ENCODE measurements at regions not wholly inside any gene's neighbourhood (a gene's known extent, or its start where the extent isn't known, plus 50 kb on each side); places are given as distances from the start of the nearest gene placed in this dataset.

- DNase-seq (ENCODE audit: low read depth): no peak
Measured at GRCh38 chr17:83178533-83179304, 99.3 kb downstream of the METRNL start.

- DNase-seq (ENCODE audit: low read depth): no peak
Measured at GRCh38 chr17:83179374-83179773, 100.0 kb downstream of the METRNL start.

- no peak for DNase-seq (ENCODE audit: low read depth)
Measured at GRCh38 chr17:83179811-83180210, 100.4 kb downstream of the METRNL start.

DNA sequence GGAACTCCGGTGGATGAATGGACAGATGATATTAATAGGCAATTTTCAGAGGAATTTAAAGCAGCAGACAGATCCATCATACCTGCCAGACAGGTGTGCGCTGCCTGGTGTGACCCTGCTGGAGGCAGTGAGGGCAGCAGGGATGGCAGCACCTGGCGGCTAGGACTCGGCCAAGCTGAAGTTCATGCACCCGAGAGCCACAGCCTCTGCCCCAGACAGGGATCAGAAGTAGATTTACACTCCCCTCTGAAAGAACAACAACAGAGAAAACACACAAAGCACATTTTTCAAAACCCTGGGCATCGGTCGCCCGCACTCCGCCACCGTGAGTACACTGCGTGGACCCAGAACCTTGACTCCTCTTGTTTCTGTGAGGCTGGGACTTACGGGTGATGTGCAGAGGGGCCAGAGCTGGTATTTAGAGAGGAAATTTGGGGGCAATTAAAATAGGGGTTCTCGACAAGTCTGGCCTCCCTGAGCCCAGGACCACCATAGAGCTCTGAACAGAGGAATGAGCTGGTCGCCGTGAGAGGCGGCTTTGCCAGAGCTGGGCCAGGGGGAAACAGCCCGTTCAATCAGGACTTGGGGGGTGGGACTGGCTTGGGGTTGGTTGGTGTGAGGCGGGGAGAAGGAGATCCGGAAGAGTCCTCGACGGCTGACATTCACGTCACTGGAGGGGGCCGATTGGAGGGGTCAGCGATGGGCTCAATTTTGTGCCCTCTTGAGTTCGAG is 101.0 kb downstream of the METRNL start:
- DNase-seq (ENCODE audit: low read depth): no peak

DNA sequence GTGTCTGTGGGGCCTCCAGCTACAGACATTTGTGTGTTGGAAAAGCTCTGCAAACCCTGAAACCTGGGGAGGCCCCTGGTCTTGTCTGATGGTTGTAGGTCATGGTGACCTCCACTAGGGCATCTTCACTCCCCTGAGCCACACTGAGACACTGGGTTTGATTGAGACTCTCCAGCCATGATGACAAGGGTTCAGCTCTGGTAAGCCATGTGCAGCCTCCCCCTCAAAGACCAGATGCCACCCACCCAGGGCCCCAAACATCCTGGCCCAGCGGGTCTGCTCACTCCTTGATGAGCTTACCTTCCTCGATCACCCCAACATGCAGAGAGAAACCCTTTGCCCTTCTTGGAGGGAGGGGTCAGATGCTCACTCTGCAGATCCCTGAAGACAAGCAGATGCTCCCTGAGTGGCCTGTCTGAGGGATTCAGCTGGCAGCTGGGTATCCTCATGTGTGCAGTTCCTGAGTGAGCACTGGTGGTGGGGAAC is 101.6 kb downstream of the METRNL start:
- DNase-seq (ENCODE audit: low read depth): no peak

DNA sequence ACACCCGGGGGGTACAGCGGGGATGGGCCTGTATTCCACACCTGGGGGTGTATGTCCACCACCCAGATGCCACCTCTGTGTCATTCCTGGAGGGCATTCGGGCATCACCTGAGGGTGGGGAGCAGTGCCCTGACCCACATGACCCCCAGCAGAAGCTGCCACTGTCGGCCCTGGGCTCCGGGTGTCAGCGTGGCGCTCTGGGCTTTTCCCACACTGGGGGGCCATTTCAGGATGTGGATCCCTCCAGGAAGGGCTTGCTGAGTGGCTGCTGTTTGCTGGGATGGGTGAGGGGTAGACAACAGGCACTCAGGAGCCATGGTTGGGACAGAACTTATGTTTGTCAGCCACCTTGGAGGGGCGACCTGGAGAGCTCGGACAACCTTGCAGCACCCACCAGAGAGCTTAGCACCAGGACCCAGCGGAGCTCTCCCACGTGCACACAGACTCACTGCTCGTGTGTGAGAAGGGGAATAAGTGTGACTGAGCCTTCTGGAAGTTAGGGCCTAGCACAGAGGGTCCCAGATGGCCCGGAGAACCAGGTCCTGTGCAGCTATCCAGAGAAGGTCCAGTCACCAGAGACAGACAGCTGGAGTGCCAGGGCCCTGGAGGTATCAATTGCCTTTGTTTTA is 102.7 kb downstream of the METRNL start:
- no peak for DNase-seq (ENCODE audit: low read depth)

GRCh38 chr17:83182620-83183101 is 103.3 kb downstream of the METRNL start:
- DNase-seq (ENCODE audit: low read depth): no peak

DNA sequence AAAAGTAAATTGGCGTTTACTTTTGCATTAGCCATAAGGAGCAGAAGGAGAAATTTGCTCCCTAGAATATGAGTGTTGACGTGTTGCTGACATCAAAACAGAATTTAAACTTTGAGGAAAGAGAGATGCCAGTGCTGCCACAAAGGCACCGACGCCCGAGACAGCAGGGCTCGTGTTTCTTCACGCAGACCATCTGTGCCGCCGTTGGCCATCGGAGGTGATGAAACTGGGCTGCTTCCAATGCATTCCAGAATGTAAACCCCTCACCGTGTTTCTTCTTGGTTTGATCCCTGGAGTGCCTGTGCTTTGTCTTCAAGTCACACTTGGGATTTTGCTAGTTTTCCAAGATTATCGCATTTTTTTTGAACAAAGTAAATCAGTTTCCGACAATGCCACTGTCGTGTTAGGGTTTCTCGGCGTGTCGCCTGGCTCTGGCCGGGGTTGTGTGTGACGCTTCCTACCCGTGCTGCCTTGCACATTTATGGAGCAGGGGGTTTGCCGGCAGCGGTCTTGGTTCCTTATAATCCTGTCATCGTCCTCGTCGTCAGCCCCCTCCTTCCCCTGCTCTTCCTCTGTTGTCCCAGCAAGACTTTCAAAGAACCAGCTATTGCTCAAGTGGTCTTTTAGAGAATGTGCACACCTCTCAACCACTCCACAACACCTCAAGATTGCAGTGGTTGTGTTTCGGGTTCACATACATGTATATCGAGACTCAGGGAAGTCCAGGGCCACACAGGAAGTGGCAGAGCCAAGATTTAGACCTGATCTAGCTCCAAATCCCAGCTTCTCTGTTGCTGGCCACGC is 103.9 kb downstream of the METRNL start:
- DNase-seq (ENCODE audit: low read depth): no peak

GRCh38 chr17:83183951-83184506 is 104.6 kb downstream of the METRNL start:
- DNase-seq (ENCODE audit: low read depth): no peak

DNA sequence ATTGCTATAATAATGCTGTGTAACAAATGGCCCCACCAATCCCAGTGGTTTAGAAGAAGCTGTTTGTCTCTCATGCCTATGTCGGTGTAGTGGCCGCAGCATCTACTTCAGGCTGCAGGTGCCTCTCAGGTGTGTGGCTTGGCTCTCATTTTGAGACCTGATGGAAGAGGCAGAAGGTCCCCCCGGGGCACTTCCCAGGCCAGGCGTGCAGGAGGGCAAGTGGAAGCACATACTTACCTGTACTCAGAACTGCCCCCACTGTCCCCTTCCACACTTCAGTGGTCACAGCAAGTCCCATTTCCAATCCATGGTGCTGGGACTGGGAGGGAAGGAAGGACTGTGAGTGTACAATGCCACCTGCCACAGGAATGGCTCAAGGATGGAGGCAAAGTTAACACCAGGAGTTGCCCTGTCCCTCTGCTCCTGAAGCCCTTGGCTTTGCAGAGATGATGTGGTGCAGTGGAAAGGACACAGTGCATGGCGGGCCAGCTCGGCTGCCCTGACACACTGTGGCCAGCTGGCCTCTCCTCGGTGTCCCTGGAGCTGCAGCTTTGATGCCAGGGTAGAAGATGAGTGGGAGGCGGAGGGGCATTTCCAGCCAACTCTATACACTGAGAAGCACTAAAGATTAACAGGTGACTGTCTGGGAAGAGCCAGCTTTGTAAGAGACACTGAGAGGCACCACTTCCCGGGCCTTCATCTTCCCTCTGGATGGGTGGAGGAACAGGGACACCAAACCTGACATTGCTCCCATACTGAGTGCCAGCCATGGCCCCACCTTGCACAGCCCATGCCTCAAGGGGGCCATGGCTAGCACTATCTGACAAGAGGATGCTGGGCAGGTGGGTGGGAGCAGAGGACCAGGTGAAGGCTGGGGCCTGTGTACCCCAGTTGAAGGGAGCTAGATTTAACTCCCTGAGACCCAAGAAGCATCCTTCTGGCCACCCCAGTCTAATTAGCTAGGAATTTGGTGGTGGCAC is 105.9 kb downstream of the METRNL start:
- no peak for DNase-seq (ENCODE audit: low read depth)

DNA sequence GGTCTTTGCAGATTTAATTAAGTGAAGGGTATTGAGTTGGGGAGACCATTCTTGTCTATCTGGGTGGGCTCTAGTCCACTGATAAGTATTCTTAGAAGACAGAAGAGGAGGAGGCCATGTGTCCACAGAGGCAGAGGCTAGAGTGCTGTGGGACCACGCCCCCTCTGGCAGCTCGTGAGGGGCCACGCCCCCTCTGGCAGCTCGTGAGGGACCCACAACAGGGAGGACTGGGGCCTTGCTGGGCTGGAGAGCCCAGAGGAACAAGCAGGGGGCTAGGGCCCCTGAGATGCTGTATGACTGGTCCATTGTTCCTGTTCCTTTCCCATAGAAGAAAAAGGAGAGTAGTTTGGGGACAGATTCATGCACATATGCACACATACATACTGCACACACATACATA is 106.8 kb downstream of the METRNL start:
- DNase-seq (ENCODE audit: low read depth): no peak

DNA sequence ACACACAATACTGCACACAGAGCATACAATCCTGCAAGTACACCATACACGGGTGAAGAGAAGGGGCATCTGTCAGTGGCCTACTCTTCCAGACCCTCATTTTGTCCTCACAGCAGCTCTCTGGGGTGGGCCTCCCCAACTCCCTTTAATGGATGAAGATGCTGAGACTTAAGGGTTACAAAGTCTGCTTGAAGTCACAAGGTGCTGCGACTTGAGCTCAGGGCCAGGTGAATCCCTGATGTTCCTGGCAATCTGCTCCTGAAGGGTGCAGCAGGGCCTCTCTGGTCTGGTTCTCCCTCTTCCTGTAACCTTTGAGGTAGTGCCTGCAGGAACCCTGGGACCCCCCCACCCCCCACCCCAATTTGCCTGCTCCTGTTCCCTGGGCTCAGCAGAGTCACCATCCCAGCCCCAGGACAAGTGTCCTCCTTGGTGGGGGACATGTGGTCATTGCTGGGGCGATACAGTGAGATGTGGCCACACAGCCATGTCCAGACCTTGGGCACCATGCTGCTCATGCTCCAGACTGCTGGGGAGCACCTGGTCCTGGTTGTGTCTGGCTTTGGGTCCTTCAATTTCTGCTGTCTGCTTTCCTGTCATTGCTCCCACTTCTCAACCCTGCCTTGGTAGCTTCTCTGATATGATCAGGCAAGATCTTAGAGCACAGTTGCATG is 107.5 kb downstream of the METRNL start:
- DNase-seq (ENCODE audit: low read depth): no peak

DNA sequence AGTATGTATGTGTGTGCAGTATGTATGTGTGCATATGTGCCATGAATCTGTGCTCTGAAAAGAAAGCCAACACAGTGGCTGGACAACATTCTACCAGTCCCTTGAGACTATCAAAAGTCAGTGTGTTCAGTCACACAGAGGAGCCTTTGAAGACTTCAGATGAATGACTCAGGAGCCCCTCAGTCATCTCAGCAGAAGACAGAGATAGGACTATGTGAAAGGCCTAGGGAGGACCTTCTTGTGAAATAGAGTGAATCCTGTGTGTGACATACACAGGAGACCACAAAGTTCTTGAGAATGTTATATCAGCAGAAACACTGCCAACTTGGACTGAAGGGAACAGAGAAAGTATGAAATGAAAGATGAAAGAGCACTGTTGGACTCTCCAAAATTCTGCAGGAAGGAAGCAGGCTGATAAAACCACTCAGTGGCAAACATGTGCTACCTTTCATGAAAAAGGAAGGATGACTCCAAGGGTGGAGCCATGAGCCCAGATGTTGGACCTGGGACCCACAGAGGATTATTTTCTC is 108.4 kb downstream of the METRNL start:
- no peak for DNase-seq (ENCODE audit: low read depth)

- no peak for DNase-seq (ENCODE audit: low read depth)
Measured at GRCh38 chr17:83189044-83190003, 109.9 kb downstream of the METRNL start.

DNA sequence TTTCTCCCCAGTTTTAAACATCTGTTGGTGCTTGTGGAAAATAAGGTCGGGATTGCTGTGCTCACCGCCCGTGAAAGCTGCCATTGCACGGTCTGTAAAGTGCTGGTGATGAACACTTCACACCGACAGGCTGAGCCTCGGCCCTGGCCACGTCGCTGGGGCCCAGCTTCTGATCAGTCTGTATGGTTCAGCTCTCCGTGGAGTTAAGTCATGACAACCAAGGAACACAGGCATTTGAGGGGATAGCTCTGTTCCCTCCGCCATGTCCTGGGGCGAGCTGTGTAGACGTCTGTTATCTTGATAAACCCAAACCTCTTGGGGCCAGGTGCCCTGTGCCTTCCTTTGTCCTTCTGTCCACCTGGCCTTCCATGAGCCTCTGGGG is 110.6 kb downstream of the METRNL start:
- no peak for DNase-seq (ENCODE audit: low read depth)

DNA sequence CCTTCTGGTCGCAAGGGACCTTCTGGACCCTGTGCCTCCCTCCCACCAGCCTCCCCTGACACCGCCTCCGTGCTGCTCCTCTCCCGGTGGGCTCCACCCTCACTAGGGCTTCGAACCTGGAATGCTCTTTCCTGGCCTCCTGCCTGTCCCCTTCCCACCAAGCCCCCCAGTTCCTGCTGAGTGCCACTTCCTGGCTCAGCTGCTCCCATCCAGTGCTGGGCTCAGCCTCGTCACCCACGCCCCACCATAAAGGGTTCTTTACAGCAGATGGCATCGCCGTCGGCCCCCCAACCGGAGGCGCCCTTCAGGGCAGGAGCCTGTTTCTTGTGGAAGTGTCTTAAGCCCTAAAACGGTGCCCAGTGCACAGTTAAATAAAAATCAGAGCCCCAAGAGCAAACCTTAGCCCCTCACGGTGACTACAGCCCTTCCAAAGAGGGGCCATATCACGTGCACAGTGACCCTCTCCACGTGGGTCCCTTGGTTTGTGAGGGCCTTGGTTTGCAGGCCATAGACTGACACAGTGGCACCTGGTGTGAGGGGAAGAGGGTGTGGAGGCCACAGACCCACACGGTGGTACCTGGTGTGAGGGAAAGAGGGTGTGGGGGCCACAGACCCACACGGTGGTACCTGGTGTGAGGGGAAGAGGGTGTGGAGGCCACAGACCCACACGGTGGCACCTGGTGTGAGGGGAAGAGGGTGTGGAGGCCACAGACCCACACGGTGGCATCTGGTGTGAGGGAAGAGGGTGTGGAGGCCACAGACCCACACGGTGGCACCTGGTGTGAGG is 111.4 kb downstream of the METRNL start:
- no peak for DNase-seq (ENCODE audit: low read depth)

DNA sequence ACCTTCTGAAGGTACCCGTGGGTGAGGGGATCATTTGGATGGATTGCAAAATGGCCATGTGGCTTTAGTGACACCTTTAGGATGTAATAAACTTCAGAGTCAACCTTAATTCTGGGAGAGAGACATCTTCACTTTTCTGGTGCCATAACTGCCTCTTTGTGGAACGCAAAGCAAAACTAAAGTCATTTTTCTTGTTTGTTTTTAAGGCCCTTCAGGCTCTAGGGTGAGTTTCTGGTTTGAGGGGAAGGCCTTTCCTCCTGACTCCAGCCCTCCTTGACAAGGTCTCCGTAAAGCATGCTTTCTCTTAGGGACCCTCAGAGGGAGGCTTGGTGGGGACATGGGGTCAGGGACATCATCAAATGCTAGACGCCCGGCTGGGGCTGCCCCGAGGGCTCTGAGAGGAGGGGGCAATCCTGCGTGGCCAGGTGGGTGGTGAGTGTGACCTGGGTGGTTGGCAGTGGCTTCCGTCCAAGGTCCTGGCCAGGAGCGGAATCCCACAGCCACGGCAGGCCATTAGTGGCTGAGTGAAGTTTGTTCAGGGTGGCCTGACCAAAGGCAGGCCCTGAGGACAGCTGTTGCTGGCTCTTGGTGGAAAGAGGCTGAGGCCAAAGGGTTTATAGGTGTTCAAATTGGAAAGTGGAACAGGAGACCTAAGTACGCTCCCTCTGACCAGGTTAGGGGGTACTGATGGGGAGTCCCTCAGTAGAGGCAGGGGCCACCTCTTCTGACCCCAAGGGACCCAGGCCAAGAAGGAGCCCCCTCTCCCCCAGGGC is 112.2 kb downstream of the METRNL start:
- no peak for DNase-seq (ENCODE audit: low read depth)
